Glutamatergic neuron (in vitro differentiated cells): ENCODE measurements at regions not wholly inside any gene's neighbourhood (a gene's known extent, or its start where the extent isn't known, plus 50 kb on each side); places are given as distances from the start of the nearest gene placed in this dataset.

ENCODE experiments used
- DNase-seq: peaks from one replicate; pipeline ENCODE4 v3.0.0; 2022
- H3K27ac Mint-ChIP-seq: one replicate; pipeline ENCODE4 v1.8.0; 2020; ENCODE audit warnings: mild to moderate bottlenecking, mixed read lengths, inconsistent platforms; ENCODE audit not compliant: unreplicated experiment
- H3K27me3 Mint-ChIP-seq: one replicate; pipeline ENCODE4 v1.8.0; 2020; ENCODE audit warnings: mild to moderate bottlenecking, moderate library complexity, mixed read lengths, inconsistent platforms; ENCODE audit not compliant: unreplicated experiment
- H3K36me3 Mint-ChIP-seq: one replicate; pipeline ENCODE4 v1.8.0; 2020; ENCODE audit warnings: mild to moderate bottlenecking, mixed read lengths, inconsistent platforms; ENCODE audit not compliant: unreplicated experiment
- H3K4me1 Mint-ChIP-seq: one replicate; pipeline ENCODE4 v1.8.0; 2020; ENCODE audit warnings: mild to moderate bottlenecking, low read depth, mixed read lengths, inconsistent platforms; ENCODE audit not compliant: unreplicated experiment
- H3K4me3 Mint-ChIP-seq: one replicate; pipeline ENCODE4 v1.8.0; 2020; ENCODE audit warnings: mild to moderate bottlenecking, mixed read lengths, inconsistent platforms; ENCODE audit not compliant: unreplicated experiment
- H3K9me3 Mint-ChIP-seq: one replicate; pipeline ENCODE4 v1.8.0; 2020; ENCODE audit warnings: mild to moderate bottlenecking, moderate library complexity, mixed read lengths, inconsistent platforms; ENCODE audit not compliant: unreplicated experiment
- CTCF ChIP-seq: fragments of 200-600 bp; sonication (generic); IDR thresholded peaks from one replicate; pipeline ENCODE4 v1.5.0; 2021; ENCODE audit not compliant: partially characterized antibody, unreplicated experiment

GRCh38 chr6:1231941-1232340 lies 80.0 kb upstream of the FOXQ1 start:
- H3K36me3 Mint-ChIP-seq: no peaks in the 10 kb centered on the region
- H3K27me3 Mint-ChIP-seq: peaks cover 3% of the 10 kb centered on the region
- no peak for DNase-seq
- no peak overlapping the region for H3K27ac Mint-ChIP-seq
- no peak for TF ChIP-seq CTCF
- no peak overlapping the region for H3K4me3 Mint-ChIP-seq
- H3K4me1 Mint-ChIP-seq: no peaks in the 10 kb centered on the region
- peaks cover 3% of the 10 kb centered on the region for H3K9me3 Mint-ChIP-seq

- Mint-ChIP-seq H3K27ac (no peak overlapping the region), H3K27me3 (peaks cover 5% of the 10 kb centered on the region), H3K4me1 (no peaks in the 10 kb centered on the region), H3K36me3 (no peaks in the 10 kb centered on the region), H3K4me3 (no peak overlapping the region), H3K9me3 (peaks cover 3% of the 10 kb centered on the region)
- no peak for TF ChIP-seq CTCF
- no peak for DNase-seq
Measured at GRCh38 chr6:1230689-1231605, 81.0 kb upstream of the FOXQ1 start.

GRCh38 chr6:1230281-1230680 lies 81.6 kb upstream of the FOXQ1 start:
- no peaks in the 10 kb centered on the region for H3K4me1 Mint-ChIP-seq
- TF ChIP-seq CTCF: no peak
- peaks cover 5% of the 10 kb centered on the region for H3K27me3 Mint-ChIP-seq
- no peak for DNase-seq
- no peaks in the 10 kb centered on the region for H3K36me3 Mint-ChIP-seq
- no peak overlapping the region for H3K4me3 Mint-ChIP-seq
- peaks cover 3% of the 10 kb centered on the region for H3K9me3 Mint-ChIP-seq
- no peak overlapping the region for H3K27ac Mint-ChIP-seq

- DNase-seq: no peak
- peaks cover 5% of the 10 kb centered on the region for H3K27me3 Mint-ChIP-seq
- H3K27ac Mint-ChIP-seq: no peak overlapping the region
- H3K9me3 Mint-ChIP-seq: peaks cover 3% of the 10 kb centered on the region
- H3K4me3 Mint-ChIP-seq: no peak overlapping the region
- TF ChIP-seq CTCF: no peak
- H3K36me3 Mint-ChIP-seq: no peaks in the 10 kb centered on the region
- H3K4me1 Mint-ChIP-seq: no peaks in the 10 kb centered on the region
Measured at GRCh38 chr6:1229808-1230207, 82.1 kb upstream of the FOXQ1 start.

- H3K4me1 Mint-ChIP-seq: no peaks in the 10 kb centered on the region
- peaks cover 5% of the 10 kb centered on the region for H3K27me3 Mint-ChIP-seq
Measured at GRCh38 chr6:1229301-1229700, 82.6 kb upstream of the FOXQ1 start.

More at GRCh38 chr6:1229301-1229700, 82.6 kb upstream of the FOXQ1 start:
- H3K36me3 Mint-ChIP-seq: no peaks in the 10 kb centered on the region
- H3K9me3 Mint-ChIP-seq: peaks cover 3% of the 10 kb centered on the region
- TF ChIP-seq CTCF: no peak
- no peak overlapping the region for H3K27ac Mint-ChIP-seq
- no peak overlapping the region for H3K4me3 Mint-ChIP-seq
- DNase-seq: no peak
